GM21390 (cell line): ENCODE measurements at regions not wholly inside any gene's neighbourhood (a gene's known extent, or its start where the extent isn't known, plus 50 kb on each side); places are given as distances from the start of the nearest gene placed in this dataset.

ENCODE experiments used
- ATAC-seq: cut with Tn5 transposase; IDR thresholded peaks from one replicate; pipeline ENCODE4 v1.9.1; 2021; ENCODE audit not compliant: unreplicated experiment

DNA sequence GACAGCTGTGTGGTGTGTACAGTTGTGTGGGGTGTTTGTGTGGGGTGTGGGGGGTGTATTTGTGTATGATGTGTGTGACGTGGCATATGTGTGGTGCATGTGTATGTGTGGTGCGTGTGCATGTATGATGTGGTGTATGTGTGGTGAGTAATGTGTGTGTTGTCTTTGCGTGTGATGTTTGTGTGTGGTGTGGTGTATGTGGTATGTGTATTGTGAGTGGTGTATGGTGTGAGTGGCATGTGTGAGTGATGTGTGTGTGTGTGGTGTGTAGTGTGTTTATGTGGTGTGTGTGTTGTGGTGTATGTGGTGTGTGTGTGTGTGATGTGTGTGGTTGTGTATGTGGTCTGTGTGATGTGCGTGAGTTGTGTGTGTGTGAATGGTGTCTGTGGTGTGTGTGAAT lies 191.1 kb downstream of the MELK start:
- ATAC-seq = no peak

DNA sequence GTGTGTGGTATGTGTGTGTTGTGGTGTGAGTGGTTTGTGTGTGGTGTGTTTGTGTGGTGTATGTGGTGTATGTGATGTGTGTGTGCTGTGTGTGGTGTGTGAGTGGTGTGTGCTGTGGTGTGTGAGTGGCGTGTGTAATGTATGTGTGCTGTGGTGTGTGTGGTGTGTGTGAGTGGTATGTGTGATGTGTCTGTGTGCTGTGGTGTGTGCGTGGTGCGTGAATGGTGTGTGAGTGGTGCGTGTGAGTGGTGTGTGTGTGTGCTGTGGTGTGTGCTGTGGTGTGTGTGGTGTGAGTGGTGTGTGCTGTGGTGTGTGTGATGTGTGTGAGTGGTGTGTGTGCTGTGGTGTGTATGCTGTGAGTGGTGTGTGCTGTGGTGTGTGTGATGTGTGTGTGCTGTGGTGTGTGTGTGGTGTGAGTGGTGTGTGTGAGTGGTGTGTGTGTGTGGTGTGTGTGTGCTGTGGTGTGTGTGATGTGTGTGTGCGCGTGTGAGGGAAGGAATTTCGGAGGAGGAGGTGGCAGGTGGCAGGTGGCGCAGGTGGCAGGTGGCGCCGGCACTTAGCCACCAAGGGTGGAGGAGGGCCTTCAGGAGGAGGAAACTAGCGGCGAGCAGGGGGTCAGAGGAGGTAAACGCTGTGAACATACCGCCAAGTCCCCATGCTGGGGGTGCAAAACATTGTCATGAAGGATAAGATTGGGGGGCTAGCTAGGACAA lies 191.8 kb downstream of the MELK start:
- ATAC-seq = no peak

DNA sequence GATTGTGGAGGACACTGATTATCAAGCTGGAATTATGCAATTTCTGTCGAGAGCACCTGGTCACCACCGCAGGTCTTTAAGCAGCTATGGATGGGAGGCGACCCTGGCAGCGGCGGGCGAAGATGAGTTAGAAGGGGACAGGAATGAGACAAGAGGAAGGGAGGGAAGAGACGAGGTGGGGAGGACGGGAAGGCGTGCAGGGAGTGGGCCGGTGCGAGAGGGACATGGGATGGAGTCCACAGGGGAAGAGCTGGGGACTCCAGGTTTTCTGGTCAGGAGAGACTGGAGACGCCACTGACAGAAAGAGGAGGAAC lies 192.3 kb downstream of the MELK start:
- no peak for ATAC-seq

DNA sequence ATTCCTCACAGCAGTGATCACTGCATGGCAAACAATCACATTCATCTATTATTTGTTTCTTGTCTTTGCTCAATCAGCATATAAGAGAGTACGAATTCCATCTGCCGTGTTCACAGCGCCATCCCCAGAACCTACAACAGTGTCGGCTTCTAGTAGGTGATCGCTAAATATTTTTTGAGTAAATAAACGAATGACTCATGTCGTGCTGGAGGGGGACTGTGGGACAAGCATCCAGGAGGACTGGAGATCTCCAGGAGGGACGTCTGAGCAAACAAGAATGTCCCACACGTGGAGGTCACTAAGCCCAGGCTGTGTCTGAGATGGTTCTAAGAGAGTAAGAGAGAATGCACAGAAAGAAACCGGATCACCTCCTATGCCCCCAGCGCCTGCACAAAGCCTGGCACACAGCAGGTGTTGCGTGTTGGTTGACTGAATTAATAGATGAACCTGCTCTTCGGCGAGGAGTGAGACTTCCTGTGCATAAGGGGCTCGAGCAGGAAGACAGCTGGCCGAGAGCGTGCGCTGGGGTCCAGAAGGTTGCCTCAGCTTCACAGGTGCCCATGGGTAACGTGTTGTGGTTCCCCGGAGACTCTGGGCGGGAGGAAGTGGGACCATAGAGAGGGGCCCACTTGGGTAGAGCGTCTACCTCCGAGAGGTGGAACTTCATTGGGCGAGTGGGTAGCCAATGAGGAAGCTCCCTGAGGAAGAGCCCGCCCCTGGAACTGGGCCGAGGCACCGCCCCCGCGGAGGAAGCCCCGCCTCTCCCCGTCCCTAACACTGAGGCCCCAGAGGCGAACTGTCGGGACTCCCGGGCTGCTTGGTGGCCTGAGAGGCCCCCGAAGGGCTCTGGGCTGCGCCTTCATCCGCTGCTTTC lies 193.0 kb downstream of the MELK start:
- ATAC-seq = peak; percentile 100

DNA sequence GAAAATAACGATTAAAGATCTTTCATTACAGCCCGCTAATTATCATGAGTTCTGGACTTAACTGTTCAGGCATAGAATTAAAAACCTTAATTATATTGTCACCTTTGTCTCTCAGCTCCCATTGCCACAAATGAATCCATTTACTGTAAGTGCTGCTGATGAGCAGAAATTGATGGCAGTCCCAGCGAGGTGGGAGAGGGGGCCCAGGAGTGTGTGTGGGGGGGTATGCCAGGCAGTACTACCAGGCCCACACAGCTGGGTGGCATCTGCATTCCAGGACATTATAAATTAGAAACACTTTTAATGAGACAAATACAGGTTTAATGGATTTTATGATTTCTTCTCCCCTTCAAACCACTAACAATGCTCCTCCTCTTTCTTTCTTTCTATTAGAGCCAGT lies 196.0 kb downstream of the MELK start:
- ATAC-seq = no peak

DNA sequence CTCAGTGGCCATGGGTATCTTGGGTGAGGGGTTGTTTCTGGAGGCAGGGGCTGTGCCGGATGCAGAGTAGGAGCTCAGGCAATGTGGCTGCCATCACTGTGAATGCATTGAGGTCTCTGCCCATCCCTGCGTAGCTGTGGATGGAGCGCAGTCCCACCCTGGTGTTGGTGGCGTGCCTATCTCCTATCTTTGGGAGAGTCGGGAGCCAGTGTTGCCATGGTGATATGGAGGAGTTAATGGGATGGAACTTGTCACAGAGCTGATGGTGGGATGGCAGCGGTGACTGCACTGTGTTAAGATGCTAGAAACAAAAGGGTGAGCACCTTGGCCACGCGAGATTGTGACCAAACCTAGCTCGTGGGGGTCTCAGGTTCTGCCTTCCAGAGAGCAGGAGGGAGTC lies 197.3 kb downstream of the MELK start:
- ATAC-seq = no peak

DNA sequence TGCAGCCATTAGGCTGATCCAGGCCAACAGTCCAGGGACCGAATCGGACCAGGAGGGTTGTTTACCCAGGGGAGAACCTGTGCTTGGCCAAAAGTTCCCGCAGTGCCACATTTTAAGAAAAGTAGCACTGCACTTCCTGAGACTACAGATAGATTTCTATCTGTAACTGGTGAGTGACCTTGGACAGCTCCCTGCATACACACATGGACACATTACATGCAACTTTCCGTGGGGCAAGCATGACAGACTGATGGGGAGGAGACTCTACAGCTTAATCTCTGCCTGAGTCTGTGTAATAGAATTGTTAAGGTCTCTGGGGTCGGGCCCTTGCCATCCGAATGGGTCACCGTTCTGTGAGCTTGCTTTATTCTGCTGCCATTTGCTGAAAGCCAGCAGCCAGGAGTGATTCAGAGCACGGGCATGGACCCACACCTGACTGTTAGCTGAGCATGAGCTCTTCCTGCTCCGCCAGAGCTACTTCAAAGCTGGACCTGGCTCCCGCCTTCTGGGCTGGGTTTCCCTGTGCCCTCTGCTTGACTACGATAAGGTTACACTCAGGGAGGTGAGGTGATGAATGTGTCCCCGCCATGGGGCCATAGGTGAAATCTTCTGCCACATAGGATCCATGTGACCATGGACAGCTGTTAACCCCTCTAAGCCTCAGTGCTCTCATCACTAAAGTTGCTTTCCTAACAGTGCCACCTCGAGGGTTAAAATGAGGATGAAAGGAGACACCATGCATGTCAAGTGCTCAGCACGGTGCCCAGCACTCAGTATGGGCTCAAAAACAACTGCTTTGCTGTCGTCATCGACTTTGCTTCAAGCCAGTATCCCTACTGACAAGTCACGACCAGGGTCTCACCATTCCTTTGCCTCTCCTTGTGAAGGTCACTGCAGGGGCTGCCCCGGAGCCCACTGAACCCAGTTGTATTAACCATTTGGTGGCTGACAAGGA lies 200.0 kb downstream of the MELK start:
- no peak for ATAC-seq

DNA sequence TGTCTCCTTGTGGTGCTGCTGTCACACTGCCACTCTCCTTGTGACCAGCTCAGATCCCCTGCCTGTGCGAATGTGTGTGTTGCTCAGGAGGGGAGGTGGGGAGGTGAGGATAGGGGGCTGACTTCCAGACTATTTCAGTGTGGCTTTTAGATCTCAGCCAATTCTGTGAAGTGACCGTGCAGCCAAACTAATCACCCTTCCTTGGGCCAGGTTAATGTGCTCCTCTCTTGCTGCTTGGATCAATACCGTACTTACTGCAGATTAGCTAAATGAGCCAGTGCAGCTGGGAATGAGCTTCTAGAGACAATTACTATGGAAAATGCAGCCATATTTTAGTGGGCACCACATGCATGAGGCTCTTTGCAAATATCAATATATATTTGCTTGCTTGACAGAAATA lies 206.0 kb downstream of the MELK start:
- ATAC-seq = no peak

DNA sequence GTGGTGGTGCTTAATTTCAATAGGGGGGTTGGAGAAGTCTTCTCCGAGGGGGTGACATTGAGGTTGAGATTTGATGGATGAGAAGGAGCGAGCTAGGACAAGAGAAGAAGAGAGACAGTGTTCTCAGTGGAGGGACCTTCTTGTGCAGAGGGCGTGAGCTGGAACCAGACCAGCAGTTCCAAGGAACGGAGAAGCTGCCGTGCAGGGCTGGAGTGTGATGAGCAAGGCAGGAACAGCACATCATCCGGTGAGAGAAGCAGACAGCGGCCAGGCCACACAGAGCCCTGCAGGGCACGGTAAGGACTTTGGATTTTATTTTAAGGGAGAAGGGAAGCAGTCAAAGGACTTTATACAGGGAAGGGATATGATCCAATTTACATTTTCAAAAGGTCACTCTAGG lies 206.9 kb downstream of the MELK start:
- no peak for ATAC-seq

DNA sequence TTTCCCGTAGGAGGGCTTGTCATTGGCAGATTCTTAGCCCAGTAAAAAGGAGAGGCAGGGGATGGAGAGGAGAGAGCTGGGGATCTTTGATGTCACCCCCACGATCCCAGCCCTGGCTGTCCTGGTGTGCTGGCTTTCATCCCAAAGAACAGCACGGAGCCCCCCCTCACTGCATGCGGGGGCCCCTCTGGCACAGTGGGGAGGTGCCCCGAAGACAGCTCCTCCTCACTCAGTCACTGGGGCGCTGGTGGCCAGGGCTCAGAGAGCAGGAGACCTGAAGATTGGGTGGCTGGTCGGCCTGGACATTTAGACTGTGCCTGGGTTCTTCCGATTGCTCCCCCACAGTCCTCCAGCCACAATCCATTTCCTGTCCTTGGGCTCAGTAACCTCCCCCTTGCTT lies 207.5 kb downstream of the MELK start:
- ATAC-seq = no peak

DNA sequence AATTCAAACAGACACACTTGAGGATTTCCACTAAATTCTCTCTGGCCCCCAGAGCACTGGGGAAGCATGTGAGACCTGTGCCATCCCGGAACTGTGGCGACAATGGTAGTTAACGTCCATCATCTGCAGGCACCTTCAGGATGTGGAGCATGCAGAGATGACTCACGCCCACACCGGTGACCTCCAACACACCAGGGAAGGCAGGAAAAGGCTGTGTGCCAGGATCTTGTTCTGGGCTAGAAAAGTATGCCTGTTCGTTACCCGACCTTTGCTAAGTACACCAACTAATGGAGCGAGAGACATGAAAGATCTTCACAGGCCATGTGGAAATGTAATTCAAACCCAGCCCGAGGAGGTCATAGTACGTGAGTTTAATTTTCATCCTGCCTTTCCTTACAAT lies 208.8 kb downstream of the MELK start:
- no peak for ATAC-seq
